DOHH2 (cell line): ENCODE measurements at regions not wholly inside any gene's neighbourhood (a gene's known extent, or its start where the extent isn't known, plus 50 kb on each side); places are given as distances from the start of the nearest gene placed in this dataset.

Experiments used
- H3F3A ChIP-seq: fragments of 200-600 bp; sonication (generic), shearing (Covaris generic); 2 replicates; pipeline ENCODE4 v1.6.0; 2016; ENCODE audit warnings: antibody characterized with exemption, mild to moderate bottlenecking; ENCODE audit not compliant: control insufficient read depth, insufficient read depth
- H3K27ac ChIP-seq: fragments of 200-600 bp; sonication (generic); 2 replicates; pipeline ENCODE4 v1.5.1; 2014; ENCODE audit warnings: low read depth, mild to moderate bottlenecking, low read length, moderate library complexity
- H3K27me3 ChIP-seq: fragments of 200-600 bp; sonication (generic); 2 replicates; pipeline ENCODE4 v1.6.1; 2014; ENCODE audit warnings: mild to moderate bottlenecking, low read length, mixed read lengths; ENCODE audit not compliant: control insufficient read depth
- H3K36me3 ChIP-seq: fragments of 200-600 bp; sonication (generic); 2 replicates; pipeline ENCODE4 v1.6.1; 2014; ENCODE audit warnings: mild to moderate bottlenecking, low read length, moderate library complexity, mixed read lengths; ENCODE audit not compliant: control insufficient read depth
- H3K4me1 ChIP-seq: fragments of 200-600 bp; sonication (generic); 2 replicates; pipeline ENCODE4 v1.6.1; 2014; ENCODE audit warnings: mild to moderate bottlenecking, low read length, mixed read lengths; ENCODE audit not compliant: control insufficient read depth
- H3K4me2 ChIP-seq: fragments of 200-600 bp; sonication (generic); 2 replicates; pipeline ENCODE4 v1.6.0; 2014; ENCODE audit warnings: mild to moderate bottlenecking, low read length, moderate library complexity
- H3K4me3 ChIP-seq: fragments of 200-600 bp; sonication (generic); 2 replicates; pipeline ENCODE4 v1.5.1; 2014; ENCODE audit warnings: mild to moderate bottlenecking, low read length, mixed read lengths
- H3K79me2 ChIP-seq: fragments of 200-600 bp; sonication (generic); 2 replicates; pipeline ENCODE4 v1.6.1; 2014; ENCODE audit warnings: mild to moderate bottlenecking, low read length, mixed read lengths; ENCODE audit not compliant: control insufficient read depth
- H3K9me2 ChIP-seq: fragments of 200-600 bp; sonication (generic); replicated peaks from 2 replicates; pipeline ENCODE4 v1.6.1; 2014; ENCODE audit warnings: mild to moderate bottlenecking, low read length, mixed read lengths; ENCODE audit not compliant: control insufficient read depth
- H3K9me3 ChIP-seq: fragments of 200-600 bp; sonication (generic); 2 replicates; pipeline ENCODE4 v1.6.1; 2014; ENCODE audit warnings: antibody characterized with exemption, low read length, mixed read lengths; ENCODE audit not compliant: control insufficient read depth, insufficient read depth
- H4K20me1 ChIP-seq: fragments of 200-600 bp; sonication (generic); 2 replicates; pipeline ENCODE4 v1.6.0; 2014; ENCODE audit warnings: low read depth, mild to moderate bottlenecking, antibody characterized with exemption, low read length, moderate library complexity; ENCODE audit not compliant: control insufficient read depth, insufficient read depth
- EZH2phosphoT487 ChIP-seq: fragments of 200-600 bp; sonication (generic); IDR thresholded peaks from 2 replicates; pipeline ENCODE4 v1.6.1; 2017; ENCODE audit warnings: borderline replicate concordance, mild to moderate bottlenecking, antibody characterized with exemption, low read length, moderate library complexity, mixed read lengths
- TF ChIP-seq, protein P1 (sequence below): fragments of 200-600 bp; sonication (generic); IDR thresholded peaks from one replicate; pipeline ENCODE4 v1.5.1; 2014; ENCODE audit warnings: antibody characterized with exemption, mild to moderate bottlenecking, low read depth, low read length; ENCODE audit not compliant: poor library complexity, severe bottlenecking

DNA sequence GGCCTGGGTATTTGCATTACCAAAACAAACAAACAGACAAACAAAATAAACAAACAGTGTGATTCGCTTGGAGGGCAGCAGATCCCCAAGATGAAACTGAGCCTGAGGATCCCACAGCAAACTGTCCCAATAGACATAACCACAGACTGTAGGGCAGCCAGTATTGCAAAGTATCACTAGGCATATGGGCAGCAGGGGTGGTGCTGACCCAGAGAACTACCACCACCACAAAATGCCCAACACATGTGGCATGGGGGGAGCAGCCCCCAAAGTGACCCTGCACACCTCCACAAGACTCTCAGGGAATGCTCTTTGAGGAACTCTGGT, 330.1 kb downstream of the CYRIA start:
- Histone ChIP-seq H3K9me2 (no peaks in the 10 kb centered on the region), H3K27me3 (no peaks in the 10 kb centered on the region), H3K36me3 (no peaks in the 10 kb centered on the region), H3F3A (no peaks in the 10 kb centered on the region), H3K27ac (no peak overlapping the region), H3K4me2 (no peak overlapping the region), H3K79me2 (no peaks in the 10 kb centered on the region), H4K20me1 (no peaks in the 10 kb centered on the region), H3K9me3 (no peaks in the 10 kb centered on the region), H3K4me3 (no peak overlapping the region), H3K4me1 (no peaks in the 10 kb centered on the region)
- TF ChIP-seq, protein P1, sequence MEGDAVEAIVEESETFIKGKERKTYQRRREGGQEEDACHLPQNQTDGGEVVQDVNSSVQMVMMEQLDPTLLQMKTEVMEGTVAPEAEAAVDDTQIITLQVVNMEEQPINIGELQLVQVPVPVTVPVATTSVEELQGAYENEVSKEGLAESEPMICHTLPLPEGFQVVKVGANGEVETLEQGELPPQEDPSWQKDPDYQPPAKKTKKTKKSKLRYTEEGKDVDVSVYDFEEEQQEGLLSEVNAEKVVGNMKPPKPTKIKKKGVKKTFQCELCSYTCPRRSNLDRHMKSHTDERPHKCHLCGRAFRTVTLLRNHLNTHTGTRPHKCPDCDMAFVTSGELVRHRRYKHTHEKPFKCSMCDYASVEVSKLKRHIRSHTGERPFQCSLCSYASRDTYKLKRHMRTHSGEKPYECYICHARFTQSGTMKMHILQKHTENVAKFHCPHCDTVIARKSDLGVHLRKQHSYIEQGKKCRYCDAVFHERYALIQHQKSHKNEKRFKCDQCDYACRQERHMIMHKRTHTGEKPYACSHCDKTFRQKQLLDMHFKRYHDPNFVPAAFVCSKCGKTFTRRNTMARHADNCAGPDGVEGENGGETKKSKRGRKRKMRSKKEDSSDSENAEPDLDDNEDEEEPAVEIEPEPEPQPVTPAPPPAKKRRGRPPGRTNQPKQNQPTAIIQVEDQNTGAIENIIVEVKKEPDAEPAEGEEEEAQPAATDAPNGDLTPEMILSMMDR, result no peak
- TF ChIP-seq EZH2phosphoT487, result no peak

DNA sequence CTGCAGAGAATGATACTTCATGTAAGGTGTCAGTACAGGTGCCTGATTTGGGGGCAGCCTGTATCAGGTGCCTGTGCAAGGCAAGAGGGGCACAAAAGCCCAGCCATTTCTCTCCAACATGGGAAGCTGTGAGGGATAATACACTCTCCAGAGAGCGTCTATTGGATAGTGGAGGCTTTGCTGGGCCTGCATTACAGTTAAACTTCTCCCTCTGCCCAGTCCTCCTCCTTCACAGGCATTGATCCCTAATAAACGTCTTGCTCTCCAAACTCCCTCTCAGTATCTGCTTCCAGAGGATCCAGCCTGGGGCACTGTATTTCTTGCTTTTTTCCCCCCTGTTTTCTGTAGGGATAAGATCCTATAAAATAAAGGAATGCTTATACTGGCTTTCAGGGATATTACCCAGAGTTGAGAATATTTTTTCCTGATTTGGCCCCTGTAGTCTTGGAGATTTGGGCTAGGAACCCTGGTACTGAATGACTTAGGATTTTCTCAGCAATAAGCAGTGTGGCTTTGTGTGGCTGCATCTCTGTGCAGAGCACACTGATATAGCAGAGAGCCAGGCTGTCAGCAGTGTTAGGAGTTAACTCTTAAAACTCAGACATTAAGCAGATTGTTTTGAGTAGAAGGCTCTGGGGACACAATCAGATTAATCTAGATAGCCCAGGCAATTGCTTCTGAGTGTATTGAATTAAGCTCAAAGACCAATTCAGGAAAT, 330.6 kb downstream of the CYRIA start:
- Histone ChIP-seq H3K4me2 (no peak overlapping the region), H3F3A (no peaks in the 10 kb centered on the region), H3K4me1 (no peaks in the 10 kb centered on the region), H3K4me3 (no peak overlapping the region), H3K27me3 (no peaks in the 10 kb centered on the region), H3K9me2 (no peaks in the 10 kb centered on the region), H3K9me3 (no peaks in the 10 kb centered on the region), H3K36me3 (no peaks in the 10 kb centered on the region), H4K20me1 (no peaks in the 10 kb centered on the region), H3K79me2 (no peaks in the 10 kb centered on the region), H3K27ac (no peak overlapping the region)
- TF ChIP-seq, protein P1, result no peak
- no peak for TF ChIP-seq EZH2phosphoT487

DNA sequence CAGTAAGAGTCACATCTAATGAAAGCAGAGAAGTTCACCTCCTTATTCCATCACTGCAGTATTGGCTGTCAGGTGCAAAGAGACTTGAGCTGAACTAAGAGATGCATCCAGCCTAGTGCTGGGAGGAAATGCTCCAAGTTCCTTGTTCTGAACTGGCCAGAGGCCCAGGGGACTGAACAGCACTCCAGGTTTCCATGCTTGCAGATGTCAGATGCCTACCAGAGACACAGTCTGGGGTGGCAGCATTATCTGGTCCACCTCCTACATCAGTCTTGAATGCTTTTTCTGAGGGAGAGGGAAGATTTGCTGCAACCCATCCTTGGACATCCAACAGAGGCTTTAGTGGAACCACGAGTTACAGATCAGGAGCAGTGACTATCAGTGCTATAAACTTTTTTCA, 331.3 kb downstream of the CYRIA start:
- no peak overlapping the region for H3K4me3 ChIP-seq
- no peaks in the 10 kb centered on the region for H3K79me2 ChIP-seq
- H3K9me3 ChIP-seq, result no peaks in the 10 kb centered on the region
- no peak overlapping the region for H3K4me2 ChIP-seq
- no peaks in the 10 kb centered on the region for H3K27me3 ChIP-seq
- no peaks in the 10 kb centered on the region for H4K20me1 ChIP-seq
- no peak for TF ChIP-seq EZH2phosphoT487
- TF ChIP-seq, protein P1, result no peak
- H3K4me1 ChIP-seq, result no peaks in the 10 kb centered on the region
- no peak overlapping the region for H3K27ac ChIP-seq
- no peaks in the 10 kb centered on the region for H3K36me3 ChIP-seq
- H3F3A ChIP-seq, result no peaks in the 10 kb centered on the region
- no peaks in the 10 kb centered on the region for H3K9me2 ChIP-seq
